ENCODE measurements at regions not wholly inside any gene's neighbourhood (a gene's known extent, or its start where the extent isn't known, plus 50 kb on each side); places are given as distances from the start of the nearest gene placed in this dataset.

- no peak overlapping the region for H3K27ac Mint-ChIP-seq
- H3K27me3 Mint-ChIP-seq = no peaks in the 10 kb centered on the region
- no peaks in the 10 kb centered on the region for H3K4me1 Mint-ChIP-seq
- H3K4me3 Mint-ChIP-seq = no peak overlapping the region
- no peaks in the 10 kb centered on the region for H3K36me3 Mint-ChIP-seq
- H3K9me3 Mint-ChIP-seq = no peaks in the 10 kb centered on the region
These were observed 191.6 kb downstream of the GLI2 start for GRCh38 chr2:120927265-120927628.

GRCh38 chr2:120929829-120930228, 194.2 kb downstream of the GLI2 start:
- Mint-ChIP-seq H3K27me3 (no peaks in the 10 kb centered on the region), H3K4me1 (no peaks in the 10 kb centered on the region), H3K9me3 (no peaks in the 10 kb centered on the region), H3K27ac (no peak overlapping the region), H3K36me3 (no peaks in the 10 kb centered on the region), H3K4me3 (no peak overlapping the region)

GRCh38 chr2:120930236-120930635, 194.6 kb downstream of the GLI2 start:
- no peaks in the 10 kb centered on the region for H3K9me3 Mint-ChIP-seq
- H3K27ac Mint-ChIP-seq = no peak overlapping the region
- H3K27me3 Mint-ChIP-seq = no peaks in the 10 kb centered on the region
- no peak overlapping the region for H3K4me3 Mint-ChIP-seq
- H3K36me3 Mint-ChIP-seq = no peaks in the 10 kb centered on the region
- H3K4me1 Mint-ChIP-seq = no peaks in the 10 kb centered on the region

- Mint-ChIP-seq H3K27me3 (no peaks in the 10 kb centered on the region), H3K9me3 (no peaks in the 10 kb centered on the region), H3K27ac (no peak overlapping the region), H3K36me3 (no peaks in the 10 kb centered on the region), H3K4me3 (no peak overlapping the region), H3K4me1 (no peaks in the 10 kb centered on the region)
These were observed 195.2 kb downstream of the GLI2 start for GRCh38 chr2:120930864-120931263.

- Mint-ChIP-seq H3K27ac (no peak overlapping the region), H3K4me1 (no peaks in the 10 kb centered on the region), H3K9me3 (no peaks in the 10 kb centered on the region), H3K27me3 (peaks cover 1% of the 10 kb centered on the region), H3K36me3 (no peaks in the 10 kb centered on the region), H3K4me3 (no peak overlapping the region)
These were observed 196.8 kb downstream of the GLI2 start for GRCh38 chr2:120932472-120932871.

- Mint-ChIP-seq H3K27me3 (peaks cover 1% of the 10 kb centered on the region), H3K4me1 (no peaks in the 10 kb centered on the region), H3K9me3 (no peaks in the 10 kb centered on the region), H3K27ac (no peak overlapping the region), H3K36me3 (no peaks in the 10 kb centered on the region), H3K4me3 (no peak overlapping the region)
These were observed 197.2 kb downstream of the GLI2 start for GRCh38 chr2:120932881-120933280.

- no peak overlapping the region for H3K4me3 Mint-ChIP-seq
- no peak overlapping the region for H3K27ac Mint-ChIP-seq
- no peaks in the 10 kb centered on the region for H3K36me3 Mint-ChIP-seq
- H3K27me3 Mint-ChIP-seq = peaks cover 1% of the 10 kb centered on the region
- H3K4me1 Mint-ChIP-seq = no peaks in the 10 kb centered on the region
- H3K9me3 Mint-ChIP-seq = no peaks in the 10 kb centered on the region
These were observed 198.3 kb downstream of the GLI2 start for GRCh38 chr2:120933693-120934573.

- H3K27me3 Mint-ChIP-seq = peaks cover 1% of the 10 kb centered on the region
- H3K9me3 Mint-ChIP-seq = no peaks in the 10 kb centered on the region
- no peak overlapping the region for H3K4me3 Mint-ChIP-seq
- no peaks in the 10 kb centered on the region for H3K36me3 Mint-ChIP-seq
- no peak overlapping the region for H3K27ac Mint-ChIP-seq
- no peaks in the 10 kb centered on the region for H3K4me1 Mint-ChIP-seq
These were observed 199.1 kb downstream of the GLI2 start for GRCh38 chr2:120934574-120935338.

- Mint-ChIP-seq H3K36me3 (no peaks in the 10 kb centered on the region), H3K27ac (no peak overlapping the region), H3K27me3 (peaks cover 1% of the 10 kb centered on the region), H3K4me3 (no peak overlapping the region), H3K9me3 (no peaks in the 10 kb centered on the region), H3K4me1 (no peaks in the 10 kb centered on the region)
These were observed 200.0 kb downstream of the GLI2 start for GRCh38 chr2:120935339-120936313.

GRCh38 chr2:120936476-120937334, 201.0 kb downstream of the GLI2 start:
- Mint-ChIP-seq H3K4me3 (no peak overlapping the region), H3K27me3 (peaks cover 1% of the 10 kb centered on the region), H3K4me1 (no peaks in the 10 kb centered on the region), H3K36me3 (no peaks in the 10 kb centered on the region), H3K27ac (no peak overlapping the region), H3K9me3 (no peaks in the 10 kb centered on the region)

GRCh38 chr2:120937686-120938044, 202.0 kb downstream of the GLI2 start:
- H3K4me3 Mint-ChIP-seq = no peak overlapping the region
- H3K9me3 Mint-ChIP-seq = no peaks in the 10 kb centered on the region
- H3K27me3 Mint-ChIP-seq = peaks cover 1% of the 10 kb centered on the region
- H3K4me1 Mint-ChIP-seq = no peaks in the 10 kb centered on the region
- H3K27ac Mint-ChIP-seq = no peak overlapping the region
- no peaks in the 10 kb centered on the region for H3K36me3 Mint-ChIP-seq

- H3K9me3 Mint-ChIP-seq = no peaks in the 10 kb centered on the region
- no peak overlapping the region for H3K4me3 Mint-ChIP-seq
- H3K27ac Mint-ChIP-seq = no peak overlapping the region
- no peaks in the 10 kb centered on the region for H3K36me3 Mint-ChIP-seq
- no peaks in the 10 kb centered on the region for H3K4me1 Mint-ChIP-seq
- peaks cover 1% of the 10 kb centered on the region for H3K27me3 Mint-ChIP-seq
These were observed 202.5 kb downstream of the GLI2 start for GRCh38 chr2:120938045-120938771.

GRCh38 chr2:120939595-120940318, 204.1 kb downstream of the GLI2 start:
- no peak overlapping the region for H3K4me3 Mint-ChIP-seq
- H3K27ac Mint-ChIP-seq = no peak overlapping the region
- no peaks in the 10 kb centered on the region for H3K4me1 Mint-ChIP-seq
- no peaks in the 10 kb centered on the region for H3K9me3 Mint-ChIP-seq
- H3K36me3 Mint-ChIP-seq = no peaks in the 10 kb centered on the region
- peaks cover 1% of the 10 kb centered on the region for H3K27me3 Mint-ChIP-seq

- Mint-ChIP-seq H3K4me3 (no peak overlapping the region), H3K36me3 (no peaks in the 10 kb centered on the region), H3K4me1 (no peaks in the 10 kb centered on the region), H3K9me3 (no peaks in the 10 kb centered on the region), H3K27me3 (peaks cover 1% of the 10 kb centered on the region), H3K27ac (no peak overlapping the region)
These were observed 204.6 kb downstream of the GLI2 start for GRCh38 chr2:120940319-120940696.
